Tibial artery (tissue), 4 donors: ENCODE measurements at regions not wholly inside any gene's neighbourhood (a gene's known extent, or its start where the extent isn't known, plus 50 kb on each side); places are given as distances from the start of the nearest gene placed in this dataset.
A peak's percentile ranks its signal among the peaks of the same experiment; 100 is the strongest.

Experiments used
- DNase-seq, 2 donors: peaks; one replicate each; pipeline ENCODE4 v3.0.0-alpha.2; 2019
- H3K27ac ChIP-seq, 2 donors: fragments of 200-600 bp; sonication (generic) in 1 of 2; 1 replicate in 1 of 2; 2 replicates in 1 of 2; pipeline ENCODE4 v1.5.1; 2018 to 2019; ENCODE audit warnings: mild to moderate bottlenecking in 1 of 2
- H3K27me3 ChIP-seq, 2 donors: fragments of 200-600 bp; sonication (generic) in 1 of 2; one replicate each; pipeline versions ENCODE4 v1.5.1 to v1.6.0; 2016 to 2019
- H3K36me3 ChIP-seq, 3 donors: fragments of 200-600 bp; sonication (generic) in 2 of 3; one replicate each; pipeline ENCODE4 v1.5.1; 2016 to 2019; ENCODE audit warnings: mild to moderate bottlenecking in 2 of 3
- H3K4me1 ChIP-seq, 4 donors: fragments of 200-600 bp; sonication (generic) in 2 of 4; 1 replicate in 3 of 4; 2 replicates in 1 of 4; pipeline ENCODE4 v1.5.1; 2016 to 2019
- H3K4me3 ChIP-seq, 2 donors: fragments of 200-600 bp; sonication (generic) in 1 of 2; 1 replicate in 1 of 2; 2 replicates in 1 of 2; pipeline ENCODE4 v1.5.1; 2018 to 2019; ENCODE audit warnings: mild to moderate bottlenecking in 2 of 2
- H3K9me3 ChIP-seq, 3 donors: fragments of 200-600 bp; sonication (generic) in 1 of 3; one replicate each; pipeline ENCODE4 v1.5.1; 2016 to 2019
- intact Hi-C: fragments of 100-400 bp; cut with DNase I; formaldehyde crosslinking; loops from one replicate; pipeline ENCODE4 v1.15.0; 2023; ENCODE audit warnings: low total_unique reads
- TF ChIP-seq, protein P1 (sequence below), 2 experiments: fragments of 200-600 bp in 1 of 2; fragments of 450-650 bp in 1 of 2; IDR thresholded peaks; one replicate each; pipeline ENCODE4 v1.5.1; 2017 to 2019; ENCODE audit warnings: antibody characterized with exemption in 2 of 2, mild to moderate bottlenecking in 1 of 2, moderate library complexity in 1 of 2

DNA sequence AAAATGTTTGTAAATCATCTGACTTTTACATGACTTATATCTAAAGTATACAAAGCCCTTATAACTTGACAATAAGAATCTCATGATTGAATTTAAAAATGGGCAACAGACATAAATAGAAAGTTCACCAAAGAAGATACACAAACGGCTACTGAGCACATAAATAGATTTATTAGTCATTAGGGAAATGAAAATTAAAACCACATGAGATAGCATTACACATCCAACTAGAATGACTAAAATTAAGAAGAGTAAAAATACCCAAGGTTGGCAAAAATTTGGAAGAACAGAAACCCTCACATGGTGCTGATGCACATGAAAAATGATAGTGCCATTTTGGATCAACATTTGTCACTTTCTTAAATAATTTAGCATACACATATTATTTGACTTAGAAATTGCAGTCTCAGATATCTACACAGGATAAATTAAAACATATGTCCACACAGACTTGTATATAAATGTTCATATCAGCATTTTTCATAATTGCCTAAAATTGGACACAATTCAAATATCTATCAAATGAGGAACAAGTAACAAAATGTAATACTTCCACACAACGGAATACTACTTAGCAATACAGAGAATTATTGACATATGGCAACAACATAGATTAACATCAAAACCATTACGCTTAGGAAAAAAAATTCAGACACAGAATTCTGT lies 359.1 kb upstream of the DAB2 start:
- H3K4me1 ChIP-seq = no peaks in the 10 kb centered on the region
- H3K27me3 ChIP-seq = no peaks in the 10 kb centered on the region
- intact Hi-C loops = no loop called here
- no peaks in the 10 kb centered on the region for H3K36me3 ChIP-seq
- no peak overlapping the region for H3K27ac ChIP-seq
- DNase-seq = no peak
- H3K9me3 ChIP-seq = no peaks in the 10 kb centered on the region
- H3K4me3 ChIP-seq = no peak overlapping the region
- TF ChIP-seq, protein P1, sequence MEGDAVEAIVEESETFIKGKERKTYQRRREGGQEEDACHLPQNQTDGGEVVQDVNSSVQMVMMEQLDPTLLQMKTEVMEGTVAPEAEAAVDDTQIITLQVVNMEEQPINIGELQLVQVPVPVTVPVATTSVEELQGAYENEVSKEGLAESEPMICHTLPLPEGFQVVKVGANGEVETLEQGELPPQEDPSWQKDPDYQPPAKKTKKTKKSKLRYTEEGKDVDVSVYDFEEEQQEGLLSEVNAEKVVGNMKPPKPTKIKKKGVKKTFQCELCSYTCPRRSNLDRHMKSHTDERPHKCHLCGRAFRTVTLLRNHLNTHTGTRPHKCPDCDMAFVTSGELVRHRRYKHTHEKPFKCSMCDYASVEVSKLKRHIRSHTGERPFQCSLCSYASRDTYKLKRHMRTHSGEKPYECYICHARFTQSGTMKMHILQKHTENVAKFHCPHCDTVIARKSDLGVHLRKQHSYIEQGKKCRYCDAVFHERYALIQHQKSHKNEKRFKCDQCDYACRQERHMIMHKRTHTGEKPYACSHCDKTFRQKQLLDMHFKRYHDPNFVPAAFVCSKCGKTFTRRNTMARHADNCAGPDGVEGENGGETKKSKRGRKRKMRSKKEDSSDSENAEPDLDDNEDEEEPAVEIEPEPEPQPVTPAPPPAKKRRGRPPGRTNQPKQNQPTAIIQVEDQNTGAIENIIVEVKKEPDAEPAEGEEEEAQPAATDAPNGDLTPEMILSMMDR (IDR thresholded peaks at IDR 0.05) = no peak

DNA sequence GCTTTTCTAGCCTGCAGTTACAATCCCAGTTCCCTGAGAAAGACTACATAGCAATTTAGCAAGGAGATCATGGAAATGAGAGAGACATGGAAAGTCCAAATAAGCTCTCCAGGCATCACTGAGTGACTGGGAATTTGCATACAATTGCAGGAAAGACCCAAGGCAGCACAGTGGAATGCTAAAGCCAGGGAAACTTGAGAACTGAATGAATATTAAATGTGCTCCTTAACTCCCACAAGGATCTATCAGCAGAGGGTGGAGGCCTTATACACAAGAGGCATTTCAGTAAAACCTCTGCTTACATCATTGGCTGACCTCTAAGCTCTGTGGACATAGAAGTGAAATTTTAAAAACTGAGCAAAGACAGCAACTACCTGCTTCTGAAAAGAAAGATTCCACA lies 355.6 kb upstream of the DAB2 start:
- Histone ChIP-seq H3K27me3 (no peaks in the 10 kb centered on the region), H3K9me3 (no peaks in the 10 kb centered on the region), H3K27ac (no peak overlapping the region), H3K4me1 (peaks cover 0 to 6% (median 0%) of the 10 kb centered on the region in 4 donors), H3K4me3 (no peak overlapping the region), H3K36me3 (no peaks in the 10 kb centered on the region)
- intact Hi-C loops = no loop called here
- no peak for DNase-seq
- TF ChIP-seq, protein P1 (IDR thresholded peaks at IDR 0.05) = no peak

DNA sequence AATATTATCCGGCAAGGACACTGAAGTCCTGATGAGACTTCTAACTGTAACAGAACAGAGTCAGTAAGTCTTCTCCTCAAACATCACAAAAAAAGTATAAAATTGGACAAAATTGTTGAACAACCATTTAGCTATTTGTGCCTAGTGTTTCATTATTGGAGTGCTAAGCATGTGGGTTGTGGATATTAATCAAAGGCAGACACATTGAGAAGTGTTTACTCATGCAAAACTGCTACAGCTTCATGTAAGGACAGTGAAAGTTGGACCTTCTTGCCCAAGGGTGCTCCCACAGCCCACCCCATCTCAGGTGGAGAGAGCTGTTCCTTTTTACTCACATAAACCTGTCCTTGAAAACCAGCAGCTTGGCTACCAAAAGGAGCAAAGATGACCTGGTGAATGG lies 355.1 kb upstream of the DAB2 start:
- H3K4me3 ChIP-seq = no peak overlapping the region
- no peaks in the 10 kb centered on the region for H3K9me3 ChIP-seq
- intact Hi-C loops = no loop called here
- no peaks in the 10 kb centered on the region for H3K27me3 ChIP-seq
- peaks cover 0 to 12% (median 0%) of the 10 kb centered on the region in 4 donors for H3K4me1 ChIP-seq
- no peaks in the 10 kb centered on the region for H3K36me3 ChIP-seq
- H3K27ac ChIP-seq = no peak overlapping the region
- TF ChIP-seq, protein P1 (IDR thresholded peaks at IDR 0.05) = no peak
- no peak for DNase-seq

DNA sequence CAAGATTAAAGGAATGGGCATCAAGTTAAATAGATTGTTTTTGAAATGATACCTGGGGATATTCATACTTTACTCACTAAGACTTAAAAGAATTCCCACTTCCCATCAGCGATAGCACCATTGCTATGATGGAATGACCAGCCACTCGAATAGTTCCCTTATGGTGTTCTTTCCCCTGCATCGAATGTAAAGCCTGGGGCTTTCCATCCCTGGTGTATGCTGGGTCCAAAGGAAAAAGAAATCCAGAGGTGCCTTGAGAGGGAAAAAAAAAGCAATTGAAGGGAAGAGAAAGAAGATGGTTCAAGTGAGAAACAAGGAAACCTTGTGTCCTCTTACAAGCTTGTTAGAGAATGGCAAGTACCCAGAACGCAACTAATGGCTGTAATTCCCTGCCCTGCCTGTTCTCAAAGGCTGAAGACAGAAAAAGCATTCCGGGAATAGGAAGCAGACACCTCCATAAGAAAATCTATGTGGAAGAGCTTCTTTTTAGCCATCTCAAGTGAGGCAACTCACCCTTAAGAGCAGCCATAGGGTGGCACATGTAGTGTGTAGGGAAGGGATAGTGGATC lies 351.1 kb upstream of the DAB2 start:
- no peak for DNase-seq
- Histone ChIP-seq H3K27ac (peak overlapping the region in 1 of 2 donors; percentile 2), H3K36me3 (no peaks in the 10 kb centered on the region), H3K27me3 (no peaks in the 10 kb centered on the region), H3K9me3 (no peaks in the 10 kb centered on the region), H3K4me1 (peaks cover 0 to 15% (median 0%) of the 10 kb centered on the region in 4 donors), H3K4me3 (no peak overlapping the region)
- TF ChIP-seq, protein P1 (IDR thresholded peaks at IDR 0.05) = no peak
- intact Hi-C loops = no loop called here

DNA sequence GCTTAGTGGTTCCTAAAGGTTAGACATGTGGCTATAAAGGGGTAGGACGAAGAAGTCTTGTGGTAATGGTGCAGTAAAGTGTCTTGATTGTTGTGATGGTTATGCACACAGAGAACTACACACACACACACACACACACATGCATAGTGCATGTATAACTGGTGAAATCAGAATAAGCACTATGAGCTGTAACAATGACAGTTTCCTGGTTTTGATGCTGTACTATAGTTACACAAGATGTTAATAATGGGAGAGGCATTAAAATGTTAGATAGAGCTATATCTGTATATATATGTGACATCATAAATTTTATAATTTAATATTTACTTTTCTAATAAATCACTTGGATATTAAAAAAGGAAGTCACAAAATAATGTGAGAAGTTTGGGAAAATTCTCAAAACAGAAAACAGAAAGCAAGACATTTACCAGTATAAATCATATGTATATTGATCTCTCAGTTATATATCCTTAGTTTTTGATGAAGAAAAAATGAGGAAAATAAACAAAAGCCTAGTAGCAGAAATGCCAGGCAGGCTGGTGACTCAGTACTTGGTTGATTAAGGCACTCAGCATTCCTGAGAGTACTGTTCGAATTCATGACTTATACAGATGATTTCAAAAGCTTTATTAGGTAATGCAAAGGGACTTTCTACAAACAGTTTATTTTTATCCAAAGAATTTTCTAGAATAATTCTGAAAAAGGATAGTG lies 350.5 kb upstream of the DAB2 start:
- Histone ChIP-seq H3K36me3 (no peaks in the 10 kb centered on the region), H3K27me3 (no peaks in the 10 kb centered on the region), H3K4me3 (no peak overlapping the region), H3K9me3 (no peaks in the 10 kb centered on the region), H3K4me1 (peaks cover 0 to 15% (median 0%) of the 10 kb centered on the region in 4 donors), H3K27ac (peak overlapping the region in 1 of 2 donors; percentile 2)
- no peak for DNase-seq
- TF ChIP-seq, protein P1 (IDR thresholded peaks at IDR 0.05) = no peak
- intact Hi-C loops = no loop called here
